Stimulated activated CD4-positive, alpha-beta T cell treated with anti-CD3 and anti-CD28 coated beads, Interleukin-12 subunit alpha, Interleukin-12 subunit beta, amount 100 ng/mL, for 48 hours (primary cell): ENCODE measurements at regions not wholly inside any gene's neighbourhood (a gene's known extent, or its start where the extent isn't known, plus 50 kb on each side); places are given as distances from the start of the nearest gene placed in this dataset.
"Not testable (repeated sequence)": the region's sequence is repeated elsewhere in the genome, so short reads cannot be mapped to it uniquely, and the experiment has no call there.

Source experiments
- DNase-seq, 3 donors: peaks; one replicate each; pipeline ENCODE4 v3.0.0-alpha.2; 2020; ENCODE audit warnings: low read depth in 2 of 3, low spot score in 1 of 3

DNA sequence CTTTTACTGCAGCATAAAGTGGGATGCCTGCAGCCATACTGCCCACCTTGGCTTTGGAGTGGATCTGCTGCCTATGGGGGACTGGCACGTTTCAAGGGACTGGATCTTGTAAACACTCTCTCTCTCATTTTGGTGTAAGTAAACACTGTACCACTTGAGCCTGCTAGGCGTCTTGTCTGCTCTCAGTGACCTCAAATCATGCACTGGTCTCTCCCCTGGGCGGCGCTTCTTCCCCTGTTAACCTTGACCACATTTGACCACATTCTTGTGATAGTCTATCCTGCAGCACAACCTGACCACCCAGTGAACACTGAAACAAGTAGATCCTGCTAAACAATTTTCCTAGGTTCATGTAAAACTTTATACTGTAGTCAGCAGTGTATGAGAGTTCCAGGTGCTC lies 82.6 kb upstream of the HNMT start:
- DNase-seq, result no peak

DNA sequence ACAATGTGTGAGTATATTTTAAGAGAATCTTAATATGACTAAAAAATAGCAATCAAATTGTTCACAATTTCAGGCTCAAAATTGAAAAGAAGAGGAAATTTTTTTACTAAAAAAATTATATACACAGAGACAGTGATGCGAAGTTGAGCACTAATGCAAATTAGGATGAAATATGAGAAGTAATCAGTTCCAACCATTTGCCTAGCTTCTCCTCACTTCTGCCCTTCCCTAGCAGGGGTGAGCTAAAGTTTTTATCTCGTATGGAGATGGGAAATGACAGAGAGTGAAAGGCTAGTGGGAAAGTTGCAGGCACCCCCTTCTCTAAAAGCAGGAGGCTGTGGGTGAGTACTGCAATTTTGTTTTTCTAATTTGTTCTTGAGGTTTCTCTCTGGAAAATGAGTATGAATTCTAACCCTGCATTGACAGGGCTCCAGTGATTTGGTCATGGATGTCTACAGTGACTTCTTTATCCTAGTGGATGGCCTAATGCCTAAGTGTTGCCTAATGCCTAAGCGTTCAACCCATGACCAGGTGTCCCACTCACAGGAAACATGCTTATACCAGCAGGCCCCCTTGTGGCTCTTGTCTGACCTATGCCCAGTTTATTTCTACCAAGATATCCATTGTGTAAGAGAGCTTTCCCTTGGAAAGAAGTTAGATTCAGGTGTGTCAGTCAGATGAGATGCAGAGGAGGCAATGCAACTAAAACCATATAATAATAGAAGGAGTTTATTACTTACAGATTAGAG lies 78.0 kb upstream of the HNMT start:
- DNase-seq, result no peak

DNA sequence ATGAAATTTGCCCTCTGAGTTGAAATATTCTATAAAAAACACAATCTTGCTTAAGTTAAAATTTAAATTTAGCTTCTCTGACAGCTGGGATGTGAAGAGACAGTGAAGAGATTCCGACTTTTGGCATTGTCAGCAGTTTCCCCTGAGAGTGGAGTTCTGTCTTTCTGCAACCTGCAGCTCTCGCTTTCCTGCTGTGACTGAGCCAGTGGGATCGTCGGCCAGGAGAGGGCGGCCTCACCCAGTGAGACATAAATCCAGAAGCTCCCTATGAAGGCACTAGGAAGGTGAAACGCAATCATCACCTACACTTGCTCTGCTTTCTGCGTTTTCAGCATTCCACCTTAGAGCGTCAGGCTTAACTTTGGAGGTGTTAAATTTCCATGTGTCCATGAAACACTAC lies 75.4 kb upstream of the HNMT start:
- no peak for DNase-seq

DNA sequence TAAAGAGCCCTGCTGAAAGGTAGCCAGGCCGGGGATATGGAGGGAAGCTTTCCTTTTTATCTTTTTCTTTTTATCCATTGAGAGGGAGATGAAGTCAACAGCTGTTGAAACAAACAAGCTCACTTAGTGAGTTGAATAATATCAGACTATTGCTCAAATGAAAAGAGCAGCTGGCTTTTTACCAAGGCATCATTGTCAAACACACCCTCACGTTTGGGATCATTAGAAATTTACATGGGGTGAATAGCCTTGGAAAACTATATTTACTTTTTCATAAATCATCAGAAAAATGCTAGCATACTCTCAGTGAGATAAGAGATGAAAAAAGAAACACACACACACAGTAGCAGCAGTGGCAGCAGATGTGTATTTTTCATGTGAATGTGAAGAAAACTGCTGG lies 71.5 kb upstream of the HNMT start:
- no peak for DNase-seq

DNA sequence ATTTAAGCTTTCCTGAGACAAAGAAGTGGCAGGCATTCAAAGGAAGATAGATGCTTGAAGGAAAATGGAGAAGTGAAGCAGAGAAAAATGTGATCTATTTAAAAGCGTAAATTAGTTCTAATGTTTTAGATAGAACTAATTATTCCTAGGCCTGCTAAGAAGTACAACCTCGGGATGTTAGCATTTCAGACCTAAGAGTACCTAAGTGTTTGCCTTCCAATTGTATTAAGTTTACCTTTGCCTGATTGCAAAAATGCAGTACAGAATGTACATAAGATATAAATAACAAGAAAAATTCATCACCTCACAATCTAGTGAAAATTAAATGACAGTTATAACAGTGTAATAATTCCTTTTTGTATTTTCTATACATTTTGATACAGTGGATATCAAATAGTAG lies 71.1 kb upstream of the HNMT start:
- DNase-seq, result no peak

DNA sequence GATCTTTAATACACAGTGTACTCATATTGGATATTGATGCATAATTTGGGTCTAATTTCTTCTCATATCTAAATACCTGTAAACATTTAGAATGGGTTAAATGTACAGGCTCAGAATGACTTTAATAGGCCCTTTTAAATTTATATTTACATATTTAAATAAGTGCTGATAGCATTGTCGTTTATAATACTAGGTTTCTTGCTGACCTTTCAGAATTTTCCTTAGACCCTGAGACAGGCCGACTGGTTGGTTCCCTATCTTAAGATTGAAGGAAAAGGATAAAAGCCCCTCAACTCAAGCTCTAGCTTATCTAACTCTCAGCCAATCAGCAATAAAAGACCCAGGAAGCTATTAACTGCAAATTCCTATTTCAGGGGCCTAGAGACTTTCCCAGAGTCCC lies 67.8 kb upstream of the HNMT start:
- no peak for DNase-seq

DNA sequence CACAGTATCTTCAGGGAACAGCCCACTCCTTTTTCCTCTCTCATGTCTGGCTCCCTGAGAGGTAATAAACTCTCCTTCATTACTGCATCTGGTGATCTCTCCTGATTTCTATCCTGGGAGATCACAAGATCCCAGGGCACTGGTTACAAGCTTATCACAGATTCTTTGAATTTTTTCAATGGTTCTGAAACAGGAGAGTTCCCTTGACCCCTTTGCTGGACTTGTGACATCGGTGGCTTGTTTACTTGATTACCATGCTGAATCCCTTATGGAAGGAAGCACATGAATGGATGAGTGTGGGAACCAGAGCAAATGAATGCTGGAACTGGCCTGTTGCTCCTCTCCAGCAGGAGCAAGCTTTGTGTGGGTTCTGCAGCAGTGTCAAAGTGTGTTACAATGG lies 67.2 kb upstream of the HNMT start:
- no peak for DNase-seq

DNA sequence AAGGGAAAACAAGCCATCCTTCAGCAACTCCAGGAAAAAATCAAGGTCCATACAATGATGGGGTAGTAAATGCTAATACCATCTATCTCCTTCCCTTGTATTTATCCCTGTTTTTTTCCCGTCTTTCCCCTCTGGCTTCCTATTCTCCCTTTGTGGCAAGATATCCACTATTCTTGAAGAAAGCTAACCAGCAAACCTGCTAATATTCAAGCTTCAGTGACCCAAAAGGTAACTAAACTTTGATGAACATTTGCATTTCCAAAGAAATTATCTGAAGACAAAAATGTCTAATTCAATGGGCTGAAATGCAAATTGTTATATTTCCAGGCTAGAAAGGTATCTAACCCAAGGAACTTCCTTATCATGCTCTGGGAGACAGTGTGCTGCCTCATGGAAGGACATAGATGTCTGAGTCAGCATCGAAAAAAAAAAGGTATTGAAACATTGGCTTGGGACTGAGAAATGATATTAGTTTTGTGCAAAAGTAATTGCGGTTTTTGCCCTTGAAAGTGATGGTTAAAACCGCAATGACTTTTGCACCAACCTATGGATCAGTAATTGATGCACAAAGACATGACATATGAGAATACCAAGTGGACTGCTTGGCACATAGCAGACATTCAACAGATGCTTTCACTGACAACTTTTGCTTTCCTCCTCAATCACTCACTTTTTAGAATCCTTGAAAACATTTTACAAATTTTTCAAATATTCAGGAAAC lies 63.7 kb upstream of the HNMT start:
- no peak for DNase-seq

DNA sequence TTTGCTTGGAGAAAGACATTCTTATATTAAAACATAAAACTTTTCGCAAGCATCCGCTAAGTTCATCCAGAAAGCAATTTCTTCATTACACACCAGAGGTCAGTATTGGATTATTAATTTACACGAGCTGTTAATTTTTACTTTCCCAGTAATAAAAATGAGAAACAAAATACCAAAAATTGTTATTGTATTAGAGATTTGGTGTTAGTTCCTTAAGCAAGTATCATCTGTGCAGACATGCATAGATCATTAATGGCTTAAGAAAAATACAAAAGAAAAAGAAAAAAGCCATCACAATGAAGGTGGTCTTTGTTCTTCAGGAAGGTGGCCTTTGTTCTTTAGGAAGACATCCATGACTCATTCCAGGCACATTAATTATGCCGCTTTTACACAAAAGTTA lies 53.6 kb upstream of the HNMT start:
- no peak for DNase-seq

DNA sequence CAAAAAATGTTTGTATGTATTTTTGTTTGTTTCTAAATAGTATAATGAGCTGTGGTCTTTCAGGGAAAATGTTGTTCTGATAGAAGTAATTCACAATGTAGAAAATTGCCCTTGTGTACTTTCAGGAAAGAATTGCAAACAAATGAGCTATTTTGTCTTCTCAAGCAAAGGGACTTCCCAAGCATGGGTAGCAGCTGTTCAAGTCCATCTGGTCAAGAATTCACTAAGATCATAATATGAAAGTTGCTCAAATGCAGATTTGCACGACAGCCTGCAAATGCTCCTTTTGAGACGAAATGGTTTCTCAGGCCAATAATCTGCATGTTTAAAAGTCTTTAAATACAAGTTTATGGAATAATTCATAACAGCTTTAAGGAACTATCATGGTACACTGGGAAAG lies 51.9 kb upstream of the HNMT start:
- no peak for DNase-seq

DNA sequence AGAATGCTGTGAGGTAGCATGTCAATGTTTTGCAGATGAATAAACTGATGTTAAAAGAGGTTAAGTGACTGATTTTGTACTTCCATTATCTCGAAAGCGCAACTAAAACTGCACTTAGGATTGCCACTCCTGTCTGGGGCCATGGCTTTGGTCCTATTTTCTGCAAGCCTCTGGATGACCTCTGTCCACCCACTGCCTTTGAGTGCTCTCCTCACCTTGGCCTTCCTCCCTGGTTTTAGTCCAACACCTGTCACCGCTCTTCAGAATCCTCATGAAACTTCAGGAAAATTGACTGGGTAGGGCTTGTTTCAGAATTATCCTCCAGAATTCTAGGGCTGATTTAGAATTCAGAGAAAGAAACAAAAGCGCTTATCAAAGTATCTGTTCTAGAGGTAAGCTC lies 51.1 kb upstream of the HNMT start:
- no peak for DNase-seq

DNA sequence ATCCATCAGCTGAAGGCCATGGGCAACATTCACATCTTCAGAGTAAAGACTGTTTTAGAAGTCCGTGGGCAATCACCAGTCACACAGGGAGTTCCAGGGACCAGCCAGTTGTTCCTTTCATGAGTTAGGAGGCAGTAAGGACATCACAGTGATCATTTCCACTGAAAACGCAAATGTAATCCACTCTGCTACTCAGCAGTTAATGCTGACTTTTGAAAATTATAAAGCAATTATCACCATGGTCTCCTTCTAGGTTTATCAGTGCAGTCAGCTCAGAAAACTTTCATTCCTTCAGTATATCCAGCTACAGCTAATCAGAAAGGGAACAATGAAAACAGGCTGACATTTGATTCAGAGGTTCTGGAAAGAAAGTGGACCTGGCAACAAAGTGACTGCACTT lies 50.6 kb upstream of the HNMT start:
- not testable (repeated sequence) for DNase-seq
